HEK293 (cell line): ENCODE measurements at regions not wholly inside any gene's neighbourhood (a gene's known extent, or its start where the extent isn't known, plus 50 kb on each side); places are given as distances from the start of the nearest gene placed in this dataset.

ENCODE experiments used
- BCL11A ChIP-seq: fragments of 450-650 bp; formaldehyde crosslinking; IDR thresholded peaks from 2 replicates; pipeline ENCODE4 v1.5.1; 2016; ENCODE audit warnings: low read depth, missing biosample characterization, missing genetic modification characterization
- KLF16 ChIP-seq: fragments of 450-650 bp; formaldehyde crosslinking; IDR thresholded peaks from 2 replicates; pipeline ENCODE4 v1.5.1; 2017; ENCODE audit warnings: missing biosample characterization, missing genetic modification characterization
- TF ChIP-seq, protein P1 (sequence below): fragments of 450-650 bp; formaldehyde crosslinking; IDR thresholded peaks from 2 replicates; pipeline ENCODE4 v1.5.1; 2016; ENCODE audit warnings: missing biosample characterization, missing genetic modification characterization

DNA sequence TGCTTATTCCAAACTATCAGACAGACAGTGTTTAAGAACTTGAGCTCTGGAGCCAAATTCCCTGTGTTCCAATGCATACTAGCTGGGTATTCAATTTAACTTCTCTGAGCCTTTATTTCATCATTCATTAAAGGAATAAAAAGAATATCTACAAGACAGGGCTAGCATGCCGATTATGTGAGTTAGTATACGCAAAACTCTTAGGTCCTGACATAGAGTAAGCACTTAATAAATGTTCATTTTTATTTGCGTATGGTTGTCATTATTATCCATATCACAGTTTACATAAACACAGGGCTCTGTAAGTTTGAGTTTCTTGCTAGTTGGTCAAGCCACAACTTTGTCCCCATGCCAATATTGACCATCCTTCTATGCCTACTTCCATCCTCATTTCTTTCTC lies 161.5 kb downstream of the NUAK1 start:
- TF ChIP-seq KLF16 (tag by site-specific recombination) (no peak), BCL11A (tag by site-specific recombination) (no peak)
- TF ChIP-seq, protein P1, sequence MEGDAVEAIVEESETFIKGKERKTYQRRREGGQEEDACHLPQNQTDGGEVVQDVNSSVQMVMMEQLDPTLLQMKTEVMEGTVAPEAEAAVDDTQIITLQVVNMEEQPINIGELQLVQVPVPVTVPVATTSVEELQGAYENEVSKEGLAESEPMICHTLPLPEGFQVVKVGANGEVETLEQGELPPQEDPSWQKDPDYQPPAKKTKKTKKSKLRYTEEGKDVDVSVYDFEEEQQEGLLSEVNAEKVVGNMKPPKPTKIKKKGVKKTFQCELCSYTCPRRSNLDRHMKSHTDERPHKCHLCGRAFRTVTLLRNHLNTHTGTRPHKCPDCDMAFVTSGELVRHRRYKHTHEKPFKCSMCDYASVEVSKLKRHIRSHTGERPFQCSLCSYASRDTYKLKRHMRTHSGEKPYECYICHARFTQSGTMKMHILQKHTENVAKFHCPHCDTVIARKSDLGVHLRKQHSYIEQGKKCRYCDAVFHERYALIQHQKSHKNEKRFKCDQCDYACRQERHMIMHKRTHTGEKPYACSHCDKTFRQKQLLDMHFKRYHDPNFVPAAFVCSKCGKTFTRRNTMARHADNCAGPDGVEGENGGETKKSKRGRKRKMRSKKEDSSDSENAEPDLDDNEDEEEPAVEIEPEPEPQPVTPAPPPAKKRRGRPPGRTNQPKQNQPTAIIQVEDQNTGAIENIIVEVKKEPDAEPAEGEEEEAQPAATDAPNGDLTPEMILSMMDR: no peak
